SJSA1 (cell line): ENCODE measurements at regions not wholly inside any gene's neighbourhood (a gene's known extent, or its start where the extent isn't known, plus 50 kb on each side); places are given as distances from the start of the nearest gene placed in this dataset.
"Not testable (repeated sequence)": the region's sequence is repeated elsewhere in the genome, so short reads cannot be mapped to it uniquely, and the experiment has no call there.

ENCODE experiments used
- DNase-seq, 2 experiments: peaks; one replicate each; pipeline ENCODE4 v3.0.0-alpha.2; 2015 to 2020; ENCODE audit warnings: low spot score in 2 of 2, low read depth in 1 of 2
- H3K27ac ChIP-seq: fragments of 250-450 bp; sonication (Bioruptor Pico); 2 replicates; pipeline ENCODE4 v1.5.1; 2020; ENCODE audit warnings: mild to moderate bottlenecking, moderate library complexity
- H3K27me3 ChIP-seq: fragments of 250-450 bp; sonication (Bioruptor Pico); replicated peaks from 2 replicates; pipeline ENCODE4 v1.5.1; 2020; ENCODE audit warnings: mild to moderate bottlenecking, moderate library complexity
- H3K36me3 ChIP-seq: fragments of 250-450 bp; sonication (Bioruptor Pico); 2 replicates; pipeline ENCODE4 v1.5.1; 2020; ENCODE audit warnings: mild to moderate bottlenecking
- H3K4me1 ChIP-seq: fragments of 250-450 bp; sonication (Bioruptor Pico); replicated peaks from 2 replicates; pipeline ENCODE4 v1.6.1; 2021; ENCODE audit warnings: mild to moderate bottlenecking
- H3K4me3 ChIP-seq: fragments of 250-450 bp; sonication (Bioruptor Pico); 2 replicates; pipeline ENCODE4 v1.5.1; 2020; ENCODE audit warnings: mild to moderate bottlenecking
- H3K9me3 ChIP-seq: fragments of 250-450 bp; sonication (Bioruptor Pico); replicated peaks from 2 replicates; pipeline ENCODE4 v1.5.1; 2020; ENCODE audit warnings: mild to moderate bottlenecking

DNA sequence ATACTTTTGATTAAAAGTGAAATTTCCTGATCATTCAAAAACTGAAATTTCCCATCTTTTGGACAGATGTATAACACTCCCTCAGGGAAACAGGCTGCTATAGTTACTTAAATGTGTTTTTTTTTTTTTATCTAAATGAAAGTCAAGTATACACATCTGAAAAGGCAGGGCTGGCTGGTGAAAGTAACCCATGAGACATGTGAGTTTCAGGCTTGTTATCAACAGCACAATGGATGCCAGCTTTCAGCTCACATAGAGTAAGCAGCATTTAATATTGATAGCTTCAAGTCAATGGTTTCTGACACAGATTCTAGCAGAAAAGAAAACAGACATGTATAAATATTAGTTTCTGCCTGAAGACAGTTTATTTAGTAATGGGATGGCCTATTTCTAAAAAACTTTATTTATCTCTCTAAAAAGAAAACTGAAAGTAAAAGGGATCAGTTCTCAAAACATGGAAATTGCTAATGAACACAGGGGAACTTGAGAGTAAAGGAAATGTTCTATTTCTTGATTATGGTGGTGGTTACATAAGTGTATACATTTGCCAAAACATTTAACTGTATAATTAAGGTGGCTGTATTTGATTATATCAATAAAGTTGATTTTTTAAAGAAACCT is 89.7 kb upstream of the CMC1 start:
- H3K4me3 ChIP-seq: no peak overlapping the region
- DNase-seq: no peak
- no peaks in the 10 kb centered on the region for H3K27me3 ChIP-seq

DNA sequence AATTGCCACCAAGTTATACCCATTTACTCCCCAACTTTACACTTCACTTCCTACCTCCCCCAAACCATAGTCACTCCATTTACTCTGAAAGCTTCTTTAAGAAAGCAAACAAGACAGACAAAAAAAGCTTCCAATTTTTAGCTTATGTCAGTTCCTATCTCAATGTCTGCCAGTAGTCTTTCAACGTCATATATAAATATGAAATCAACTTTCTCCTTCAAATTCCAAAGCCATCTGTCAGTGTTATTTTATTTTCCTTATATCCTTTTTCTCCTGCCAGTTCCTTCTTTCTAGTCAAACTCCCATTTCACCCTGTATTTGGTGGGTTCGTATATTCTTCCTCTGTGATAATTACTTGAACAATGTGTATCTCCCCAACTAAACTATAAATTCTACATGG is 85.8 kb upstream of the CMC1 start:
- H3K9me3 ChIP-seq: no peaks in the 10 kb centered on the region
- no peak for DNase-seq

More for the DNA sequence above, 89.7 kb upstream of the CMC1 start:
- H3K27ac ChIP-seq: no peak overlapping the region
- H3K9me3 ChIP-seq: no peaks in the 10 kb centered on the region
- no peaks in the 10 kb centered on the region for H3K4me1 ChIP-seq
- no peaks in the 10 kb centered on the region for H3K36me3 ChIP-seq

DNA sequence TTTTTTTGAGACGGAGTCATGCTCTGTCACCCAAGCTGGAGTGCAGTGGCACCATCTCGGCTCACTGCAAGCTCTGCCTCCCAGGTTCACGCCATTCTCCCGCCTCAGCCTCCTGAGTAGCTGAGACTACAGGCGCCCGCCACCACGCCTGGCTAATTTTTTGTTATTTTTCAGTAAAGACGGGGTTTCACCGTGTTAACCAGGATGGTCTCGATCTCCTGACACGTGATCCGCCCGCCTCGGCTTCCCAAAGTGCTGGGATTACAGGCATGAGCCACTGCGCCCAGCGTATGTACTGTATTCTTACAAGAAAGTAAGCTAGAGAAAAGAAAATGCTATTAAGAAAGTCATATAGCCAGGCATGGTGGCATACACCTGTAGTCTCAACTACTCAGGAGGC is 84.8 kb upstream of the CMC1 start:
- not testable (repeated sequence) for H3K4me1 ChIP-seq, DNase-seq

More for the DNA sequence above, 85.8 kb upstream of the CMC1 start:
- no peak overlapping the region for H3K4me3 ChIP-seq
- H3K27me3 ChIP-seq: no peaks in the 10 kb centered on the region
- H3K36me3 ChIP-seq: no peaks in the 10 kb centered on the region
- H3K4me1 ChIP-seq: no peaks in the 10 kb centered on the region
- H3K27ac ChIP-seq: no peak overlapping the region

DNA sequence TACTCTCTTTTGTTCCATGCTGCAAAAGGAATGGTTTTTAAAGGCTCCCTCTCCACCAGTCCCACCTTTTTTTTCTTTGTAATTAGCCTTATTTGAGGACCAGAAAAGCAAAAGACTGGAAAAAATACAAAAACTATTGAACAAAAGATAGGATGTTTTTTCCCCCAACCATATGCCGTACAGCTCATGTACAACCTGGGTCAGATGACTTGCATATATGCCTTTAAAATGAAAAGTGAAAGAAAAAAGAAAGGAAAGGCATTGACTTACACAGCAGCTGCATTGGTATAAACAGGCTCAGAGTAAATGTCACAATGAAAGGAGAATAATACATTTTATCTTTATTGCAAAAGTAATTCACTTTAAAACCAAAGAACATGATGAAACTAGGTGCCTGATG is 69.5 kb upstream of the CMC1 start:
- Histone ChIP-seq H3K27ac (no peak overlapping the region), H3K9me3 (no peaks in the 10 kb centered on the region), H3K36me3 (no peaks in the 10 kb centered on the region), H3K4me3 (no peak overlapping the region), H3K4me1 (no peaks in the 10 kb centered on the region), H3K27me3 (no peaks in the 10 kb centered on the region)
- DNase-seq: no peak

More for the DNA sequence above, 84.8 kb upstream of the CMC1 start:
- H3K9me3 ChIP-seq, H3K27me3 ChIP-seq, H3K27ac ChIP-seq, H3K36me3 ChIP-seq, H3K4me3 ChIP-seq: not testable (repeated sequence)

DNA sequence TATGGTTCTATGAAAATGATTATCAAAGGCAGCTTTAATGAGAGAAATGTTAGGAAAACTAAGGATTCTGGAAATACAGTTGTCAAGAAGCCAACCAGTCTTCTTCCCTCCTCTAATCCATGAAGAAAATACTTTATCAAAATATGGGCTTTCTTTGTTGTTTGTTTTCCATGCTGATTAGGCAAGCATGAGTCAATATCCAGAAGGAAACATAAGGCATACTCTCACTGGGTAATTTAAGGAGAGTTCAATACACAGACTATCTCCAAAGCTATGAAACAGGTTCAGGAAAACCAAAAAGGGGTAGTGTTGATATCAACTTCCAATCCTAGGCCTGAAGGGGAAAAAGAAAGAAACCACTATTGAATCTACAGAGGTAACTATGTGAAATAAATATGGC is 68.7 kb upstream of the CMC1 start:
- Histone ChIP-seq H3K4me3 (no peak overlapping the region), H3K36me3 (no peaks in the 10 kb centered on the region), H3K4me1 (no peaks in the 10 kb centered on the region), H3K27me3 (no peaks in the 10 kb centered on the region), H3K27ac (no peak overlapping the region), H3K9me3 (no peaks in the 10 kb centered on the region)
- DNase-seq: no peak

DNA sequence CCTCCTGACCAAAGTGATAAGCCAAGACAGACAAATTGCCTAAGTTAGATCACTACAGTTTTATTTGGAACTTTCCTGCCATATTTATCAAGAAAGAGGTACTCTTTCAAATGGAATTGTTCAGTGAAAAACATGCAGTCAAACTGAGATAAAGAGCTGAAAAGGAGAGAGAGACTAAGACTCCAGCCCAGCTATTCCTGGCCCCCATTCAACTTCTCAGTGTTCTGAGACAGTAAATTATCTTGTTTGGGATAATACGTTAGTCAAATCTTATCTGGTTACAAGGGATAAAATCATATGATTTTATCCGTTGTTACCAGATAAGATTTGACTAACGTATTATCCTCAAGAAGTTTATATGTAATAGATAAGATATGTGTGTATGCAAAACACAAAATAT is 67.6 kb upstream of the CMC1 start:
- H3K9me3 ChIP-seq: no peaks in the 10 kb centered on the region
- no peak for DNase-seq
- no peak overlapping the region for H3K4me3 ChIP-seq
- no peak overlapping the region for H3K27ac ChIP-seq
- H3K4me1 ChIP-seq: no peaks in the 10 kb centered on the region
- H3K36me3 ChIP-seq: no peaks in the 10 kb centered on the region
- no peaks in the 10 kb centered on the region for H3K27me3 ChIP-seq

DNA sequence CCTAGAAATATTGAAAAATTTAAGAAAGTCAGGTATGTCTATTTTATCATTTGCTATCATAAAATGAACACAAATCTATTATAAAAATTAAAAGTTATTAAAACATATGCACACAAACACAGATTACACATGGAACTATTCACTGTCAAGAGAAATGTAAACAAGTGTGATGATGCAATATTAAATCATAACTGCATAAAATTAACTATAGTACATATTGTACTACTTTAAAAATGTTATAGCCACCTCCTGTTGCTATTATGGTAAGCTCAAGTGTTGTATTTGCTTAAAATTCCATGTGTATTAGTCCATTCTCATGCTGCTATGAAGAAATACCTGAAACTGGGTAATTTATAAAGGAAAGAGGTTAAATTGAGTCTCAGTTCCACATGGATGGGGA is 54.7 kb upstream of the CMC1 start:
- no peak overlapping the region for H3K4me3 ChIP-seq
- no peaks in the 10 kb centered on the region for H3K4me1 ChIP-seq
- H3K27me3 ChIP-seq: no peaks in the 10 kb centered on the region
- no peak overlapping the region for H3K27ac ChIP-seq
- H3K9me3 ChIP-seq: no peaks in the 10 kb centered on the region
- DNase-seq: no peak
- H3K36me3 ChIP-seq: no peaks in the 10 kb centered on the region

DNA sequence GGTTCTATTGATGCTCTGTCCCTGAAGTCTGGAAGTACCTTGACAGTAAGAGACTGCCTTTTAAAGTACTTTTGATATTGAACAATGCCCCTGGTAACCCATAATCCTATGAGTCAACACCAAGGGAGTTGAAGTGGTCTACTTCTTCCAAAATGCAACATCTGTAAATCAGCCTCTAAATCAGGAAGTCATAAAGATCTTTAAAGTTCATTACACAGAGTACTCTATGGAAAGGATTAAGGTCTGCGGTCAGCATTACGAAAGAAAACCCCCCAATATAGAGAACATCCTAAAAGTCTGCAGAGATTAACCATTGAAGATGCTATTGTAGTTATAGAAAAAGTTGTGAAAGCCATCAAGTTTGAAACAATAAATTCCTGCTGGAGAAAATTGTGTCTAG is 52.7 kb upstream of the CMC1 start:
- H3K9me3 ChIP-seq: no peaks in the 10 kb centered on the region
- no peaks in the 10 kb centered on the region for H3K36me3 ChIP-seq
- no peaks in the 10 kb centered on the region for H3K4me1 ChIP-seq
- H3K27me3 ChIP-seq: no peaks in the 10 kb centered on the region
- no peak overlapping the region for H3K4me3 ChIP-seq
- no peak for DNase-seq
- no peak overlapping the region for H3K27ac ChIP-seq

DNA sequence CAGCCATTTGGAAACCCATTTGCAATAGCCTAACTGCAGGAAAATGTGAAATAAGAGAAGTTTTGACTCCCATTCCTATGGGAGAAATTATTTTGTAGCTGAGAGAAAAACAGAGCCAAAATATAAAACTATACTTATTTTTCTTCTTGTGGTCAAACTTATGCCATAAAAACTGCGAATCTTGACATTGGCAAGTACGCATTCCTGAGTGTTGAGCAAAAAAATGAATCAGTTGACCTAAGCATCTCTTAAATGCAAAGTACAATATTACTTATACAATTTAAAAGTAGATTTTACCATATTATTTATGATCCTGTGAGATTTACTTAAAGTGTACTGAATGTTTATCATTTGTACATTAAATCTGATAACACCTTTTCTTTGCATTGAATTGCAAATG is 50.1 kb upstream of the CMC1 start:
- Histone ChIP-seq H3K27me3 (no peaks in the 10 kb centered on the region), H3K9me3 (no peaks in the 10 kb centered on the region), H3K4me3 (no peak overlapping the region), H3K36me3 (no peaks in the 10 kb centered on the region), H3K4me1 (no peaks in the 10 kb centered on the region), H3K27ac (no peak overlapping the region)
- DNase-seq: no peak
